DOHH2 (cell line): ENCODE measurements at regions not wholly inside any gene's neighbourhood (a gene's known extent, or its start where the extent isn't known, plus 50 kb on each side); places are given as distances from the start of the nearest gene placed in this dataset.
"Not testable (repeated sequence)": the region's sequence is repeated elsewhere in the genome, so short reads cannot be mapped to it uniquely, and the experiment has no call there.

Source experiments
- H3F3A ChIP-seq: fragments of 200-600 bp; sonication (generic), shearing (Covaris generic); 2 replicates; pipeline ENCODE4 v1.6.0; 2016; ENCODE audit warnings: antibody characterized with exemption, mild to moderate bottlenecking; ENCODE audit not compliant: control insufficient read depth, insufficient read depth
- H3K27ac ChIP-seq: fragments of 200-600 bp; sonication (generic); 2 replicates; pipeline ENCODE4 v1.5.1; 2014; ENCODE audit warnings: low read depth, mild to moderate bottlenecking, low read length, moderate library complexity
- H3K27me3 ChIP-seq: fragments of 200-600 bp; sonication (generic); 2 replicates; pipeline ENCODE4 v1.6.1; 2014; ENCODE audit warnings: mild to moderate bottlenecking, low read length, mixed read lengths; ENCODE audit not compliant: control insufficient read depth
- H3K36me3 ChIP-seq: fragments of 200-600 bp; sonication (generic); 2 replicates; pipeline ENCODE4 v1.6.1; 2014; ENCODE audit warnings: mild to moderate bottlenecking, low read length, moderate library complexity, mixed read lengths; ENCODE audit not compliant: control insufficient read depth
- H3K4me1 ChIP-seq: fragments of 200-600 bp; sonication (generic); 2 replicates; pipeline ENCODE4 v1.6.1; 2014; ENCODE audit warnings: mild to moderate bottlenecking, low read length, mixed read lengths; ENCODE audit not compliant: control insufficient read depth
- H3K4me2 ChIP-seq: fragments of 200-600 bp; sonication (generic); 2 replicates; pipeline ENCODE4 v1.6.0; 2014; ENCODE audit warnings: mild to moderate bottlenecking, low read length, moderate library complexity
- H3K4me3 ChIP-seq: fragments of 200-600 bp; sonication (generic); 2 replicates; pipeline ENCODE4 v1.5.1; 2014; ENCODE audit warnings: mild to moderate bottlenecking, low read length, mixed read lengths
- H3K79me2 ChIP-seq: fragments of 200-600 bp; sonication (generic); 2 replicates; pipeline ENCODE4 v1.6.1; 2014; ENCODE audit warnings: mild to moderate bottlenecking, low read length, mixed read lengths; ENCODE audit not compliant: control insufficient read depth
- H3K9me2 ChIP-seq: fragments of 200-600 bp; sonication (generic); replicated peaks from 2 replicates; pipeline ENCODE4 v1.6.1; 2014; ENCODE audit warnings: mild to moderate bottlenecking, low read length, mixed read lengths; ENCODE audit not compliant: control insufficient read depth
- H3K9me3 ChIP-seq: fragments of 200-600 bp; sonication (generic); 2 replicates; pipeline ENCODE4 v1.6.1; 2014; ENCODE audit warnings: antibody characterized with exemption, low read length, mixed read lengths; ENCODE audit not compliant: control insufficient read depth, insufficient read depth
- H4K20me1 ChIP-seq: fragments of 200-600 bp; sonication (generic); 2 replicates; pipeline ENCODE4 v1.6.0; 2014; ENCODE audit warnings: low read depth, mild to moderate bottlenecking, antibody characterized with exemption, low read length, moderate library complexity; ENCODE audit not compliant: control insufficient read depth, insufficient read depth
- EZH2phosphoT487 ChIP-seq: fragments of 200-600 bp; sonication (generic); IDR thresholded peaks from 2 replicates; pipeline ENCODE4 v1.6.1; 2017; ENCODE audit warnings: borderline replicate concordance, mild to moderate bottlenecking, antibody characterized with exemption, low read length, moderate library complexity, mixed read lengths
- TF ChIP-seq, protein P1 (sequence below): fragments of 200-600 bp; sonication (generic); IDR thresholded peaks from one replicate; pipeline ENCODE4 v1.5.1; 2014; ENCODE audit warnings: antibody characterized with exemption, mild to moderate bottlenecking, low read depth, low read length; ENCODE audit not compliant: poor library complexity, severe bottlenecking

- Histone ChIP-seq H3K27ac (no peak overlapping the region), H3K4me3 (no peak overlapping the region), H3K4me1 (no peaks in the 10 kb centered on the region), H3K9me2 (no peaks in the 10 kb centered on the region), H4K20me1 (no peaks in the 10 kb centered on the region), H3F3A (no peaks in the 10 kb centered on the region), H3K9me3 (no peaks in the 10 kb centered on the region), H3K4me2 (no peak overlapping the region), H3K36me3 (no peaks in the 10 kb centered on the region), H3K79me2 (no peaks in the 10 kb centered on the region), H3K27me3 (no peaks in the 10 kb centered on the region)
- TF ChIP-seq, protein P1, sequence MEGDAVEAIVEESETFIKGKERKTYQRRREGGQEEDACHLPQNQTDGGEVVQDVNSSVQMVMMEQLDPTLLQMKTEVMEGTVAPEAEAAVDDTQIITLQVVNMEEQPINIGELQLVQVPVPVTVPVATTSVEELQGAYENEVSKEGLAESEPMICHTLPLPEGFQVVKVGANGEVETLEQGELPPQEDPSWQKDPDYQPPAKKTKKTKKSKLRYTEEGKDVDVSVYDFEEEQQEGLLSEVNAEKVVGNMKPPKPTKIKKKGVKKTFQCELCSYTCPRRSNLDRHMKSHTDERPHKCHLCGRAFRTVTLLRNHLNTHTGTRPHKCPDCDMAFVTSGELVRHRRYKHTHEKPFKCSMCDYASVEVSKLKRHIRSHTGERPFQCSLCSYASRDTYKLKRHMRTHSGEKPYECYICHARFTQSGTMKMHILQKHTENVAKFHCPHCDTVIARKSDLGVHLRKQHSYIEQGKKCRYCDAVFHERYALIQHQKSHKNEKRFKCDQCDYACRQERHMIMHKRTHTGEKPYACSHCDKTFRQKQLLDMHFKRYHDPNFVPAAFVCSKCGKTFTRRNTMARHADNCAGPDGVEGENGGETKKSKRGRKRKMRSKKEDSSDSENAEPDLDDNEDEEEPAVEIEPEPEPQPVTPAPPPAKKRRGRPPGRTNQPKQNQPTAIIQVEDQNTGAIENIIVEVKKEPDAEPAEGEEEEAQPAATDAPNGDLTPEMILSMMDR, result no peak
- TF ChIP-seq EZH2phosphoT487, result no peak
These were observed 118.9 kb downstream of the CEP44 start for GRCh38 chr4:174402470-174403176.

DNA sequence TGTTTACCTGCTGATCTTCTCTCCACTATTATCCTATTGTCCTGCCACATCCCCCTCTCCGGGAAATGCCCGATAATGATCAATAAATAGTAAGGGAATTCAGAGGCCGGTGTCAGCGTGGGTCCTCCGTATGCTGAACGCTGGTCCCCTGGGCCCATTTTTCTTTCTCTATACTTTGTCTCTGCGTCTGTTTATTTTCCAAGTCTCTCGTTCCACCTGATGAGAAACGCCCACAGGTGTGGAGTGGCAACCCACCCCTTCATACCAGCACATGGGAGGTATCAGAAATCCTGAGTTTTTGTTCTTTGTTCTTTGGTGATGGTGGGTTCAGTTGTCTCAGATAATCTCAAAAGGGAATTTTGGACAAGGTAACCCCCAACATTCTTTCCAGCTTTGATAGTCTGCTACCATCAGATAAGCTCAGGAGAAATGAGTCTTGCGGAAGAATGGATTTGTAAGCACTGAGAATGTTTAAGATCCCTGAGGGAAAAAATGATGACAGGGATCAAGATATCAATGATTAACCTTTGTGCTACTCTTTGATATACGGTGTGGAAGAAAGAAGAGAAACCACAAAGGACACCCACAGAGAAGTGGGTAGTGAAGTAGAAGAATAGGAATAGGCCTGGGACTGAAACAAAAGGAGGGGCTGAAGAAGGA, 117.9 kb downstream of the CEP44 start:
- Histone ChIP-seq H3K27ac (no peak overlapping the region), H3F3A (no peaks in the 10 kb centered on the region), H3K27me3 (no peaks in the 10 kb centered on the region), H4K20me1 (no peaks in the 10 kb centered on the region), H3K4me1 (no peaks in the 10 kb centered on the region), H3K9me2 (no peaks in the 10 kb centered on the region), H3K36me3 (no peaks in the 10 kb centered on the region), H3K79me2 (no peaks in the 10 kb centered on the region), H3K4me3 (no peak overlapping the region), H3K4me2 (no peak overlapping the region), H3K9me3 (no peaks in the 10 kb centered on the region)
- TF ChIP-seq EZH2phosphoT487, result no peak
- TF ChIP-seq, protein P1, result no peak

- H3K4me1 ChIP-seq, H3K27me3 ChIP-seq, H3K4me2 ChIP-seq, H3K4me3 ChIP-seq, H3K9me2 ChIP-seq, H3K27ac ChIP-seq, H3K9me3 ChIP-seq, H3K36me3 ChIP-seq, H4K20me1 ChIP-seq, H3F3A ChIP-seq, H3K79me2 ChIP-seq: not testable (repeated sequence)
These were observed 117.0 kb downstream of the CEP44 start for GRCh38 chr4:174400603-174401302.

DNA sequence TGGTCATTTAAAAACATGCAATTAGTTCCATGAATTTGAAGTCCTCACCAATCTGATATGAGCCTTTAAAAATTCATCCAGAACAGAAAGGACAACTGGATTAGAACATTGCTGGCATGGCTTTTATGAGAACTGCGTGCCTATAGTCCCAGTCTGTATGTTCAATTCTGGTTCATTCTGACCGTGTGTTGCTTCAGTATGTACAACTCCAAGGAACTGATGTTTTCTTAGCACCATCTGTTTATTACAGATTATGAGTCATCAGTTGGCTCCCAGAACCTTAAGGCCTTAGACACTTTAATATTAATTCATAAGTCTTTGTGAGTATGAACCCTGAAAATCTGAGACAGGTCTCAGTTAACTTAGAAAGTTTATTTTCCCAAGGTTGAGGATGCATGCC, 115.0 kb downstream of the CEP44 start:
- H3F3A ChIP-seq, result no peaks in the 10 kb centered on the region
- H3K4me3 ChIP-seq, result no peak overlapping the region
- no peak for TF ChIP-seq EZH2phosphoT487
- TF ChIP-seq, protein P1, result no peak
- H3K4me1 ChIP-seq, result no peaks in the 10 kb centered on the region
- no peaks in the 10 kb centered on the region for H4K20me1 ChIP-seq
- H3K27me3 ChIP-seq, result no peaks in the 10 kb centered on the region
- H3K36me3 ChIP-seq, result no peaks in the 10 kb centered on the region
- no peaks in the 10 kb centered on the region for H3K9me3 ChIP-seq
- H3K27ac ChIP-seq, result no peak overlapping the region
- H3K79me2 ChIP-seq, result no peaks in the 10 kb centered on the region
- no peak overlapping the region for H3K4me2 ChIP-seq
- no peaks in the 10 kb centered on the region for H3K9me2 ChIP-seq
